ENCODE measurements at regions not wholly inside any gene's neighbourhood (a gene's known extent, or its start where the extent isn't known, plus 50 kb on each side); places are given as distances from the start of the nearest gene placed in this dataset.

GRCh38 chr14:105605464-105606304, 79.3 kb downstream of the TMEM121 start:
- TF ChIP-seq POLR2A (IDR thresholded peaks at IDR 0.05): no peak
- TF ChIP-seq CTCF (IDR thresholded peaks at IDR 0.05): no peak

Measured in testis (tissue), 2 donors.